Prostate gland (tissue), 2 donors: ENCODE measurements at regions not wholly inside any gene's neighbourhood (a gene's known extent, or its start where the extent isn't known, plus 50 kb on each side); places are given as distances from the start of the nearest gene placed in this dataset.

Experiments
- POLR2A ChIP-seq: fragments of 450-650 bp; IDR thresholded peaks from one replicate; pipeline ENCODE4 v1.6.1; 2016; ENCODE audit warnings: antibody characterized with exemption, mild to moderate bottlenecking
- POLR2AphosphoS5 ChIP-seq: sonication (generic); formaldehyde crosslinking; IDR thresholded peaks from one replicate; pipeline ENCODE4 v1.6.1; 2017; ENCODE audit warnings: antibody characterized with exemption
- TF ChIP-seq, protein P1 (sequence below), 4 experiments: fragments of 200-600 bp in 2 of 4; fragments of 450-650 bp in 2 of 4; sonication (generic) in 2 of 4; IDR thresholded peaks; 1 replicate in 3 of 4; 2 replicates in 1 of 4; pipeline ENCODE4 v1.5.1; 2016 to 2019; ENCODE audit warnings: antibody characterized with exemption in 4 of 4, mild to moderate bottlenecking in 2 of 4, moderate library complexity in 2 of 4

DNA sequence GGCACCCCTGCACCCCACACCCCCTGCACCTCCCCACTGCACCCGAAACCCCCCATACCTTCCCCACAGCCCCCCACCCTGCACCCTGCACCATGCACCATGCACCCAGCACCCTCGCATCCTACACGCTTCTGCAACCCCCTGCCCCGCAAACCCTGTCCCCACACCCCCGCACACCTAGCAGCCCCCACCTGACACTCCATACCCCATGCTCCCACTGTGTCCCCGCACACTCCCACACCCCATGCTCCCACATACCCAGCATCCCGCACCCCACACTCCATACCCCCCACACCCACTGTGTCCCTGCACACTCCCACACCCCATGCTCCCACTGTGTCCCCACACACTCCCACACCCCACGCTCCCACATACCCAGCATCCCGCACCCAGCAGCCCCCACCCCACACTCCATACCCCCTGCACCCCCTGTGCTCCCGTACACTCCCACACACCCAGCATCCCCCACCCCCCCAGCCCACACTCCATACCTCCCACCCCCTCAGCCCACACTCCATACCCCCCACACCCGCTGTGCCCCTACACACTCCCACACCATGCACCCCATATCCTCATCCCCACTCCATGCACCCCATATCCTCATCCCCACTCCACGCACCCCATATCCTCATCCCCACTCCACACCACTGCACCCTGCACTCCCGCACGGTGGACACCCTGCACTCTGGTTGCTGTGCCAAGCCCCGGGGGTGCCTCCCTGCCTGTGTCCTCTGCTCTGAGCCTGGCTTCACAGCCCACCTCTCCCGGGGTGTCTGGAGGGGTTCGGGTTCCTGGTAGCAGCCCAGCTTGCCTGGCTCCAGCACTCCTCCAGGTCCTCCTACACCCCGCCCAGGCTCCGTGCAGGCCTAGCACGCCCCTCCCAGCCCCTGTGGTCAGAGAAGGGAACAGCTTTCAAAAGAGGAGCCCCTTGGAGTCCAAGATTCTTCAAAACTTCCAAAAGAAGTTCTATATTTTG lies 93.9 kb upstream of the CTDP1 start:
- TF ChIP-seq, protein P1, sequence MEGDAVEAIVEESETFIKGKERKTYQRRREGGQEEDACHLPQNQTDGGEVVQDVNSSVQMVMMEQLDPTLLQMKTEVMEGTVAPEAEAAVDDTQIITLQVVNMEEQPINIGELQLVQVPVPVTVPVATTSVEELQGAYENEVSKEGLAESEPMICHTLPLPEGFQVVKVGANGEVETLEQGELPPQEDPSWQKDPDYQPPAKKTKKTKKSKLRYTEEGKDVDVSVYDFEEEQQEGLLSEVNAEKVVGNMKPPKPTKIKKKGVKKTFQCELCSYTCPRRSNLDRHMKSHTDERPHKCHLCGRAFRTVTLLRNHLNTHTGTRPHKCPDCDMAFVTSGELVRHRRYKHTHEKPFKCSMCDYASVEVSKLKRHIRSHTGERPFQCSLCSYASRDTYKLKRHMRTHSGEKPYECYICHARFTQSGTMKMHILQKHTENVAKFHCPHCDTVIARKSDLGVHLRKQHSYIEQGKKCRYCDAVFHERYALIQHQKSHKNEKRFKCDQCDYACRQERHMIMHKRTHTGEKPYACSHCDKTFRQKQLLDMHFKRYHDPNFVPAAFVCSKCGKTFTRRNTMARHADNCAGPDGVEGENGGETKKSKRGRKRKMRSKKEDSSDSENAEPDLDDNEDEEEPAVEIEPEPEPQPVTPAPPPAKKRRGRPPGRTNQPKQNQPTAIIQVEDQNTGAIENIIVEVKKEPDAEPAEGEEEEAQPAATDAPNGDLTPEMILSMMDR (IDR thresholded peaks at IDR 0.05): no peak
- TF ChIP-seq POLR2A (no peak), POLR2AphosphoS5 (no peak)
